ENCODE measurements at regions not wholly inside any gene's neighbourhood (a gene's known extent, or its start where the extent isn't known, plus 50 kb on each side); places are given as distances from the start of the nearest gene placed in this dataset.

- TF ChIP-seq, protein P1, sequence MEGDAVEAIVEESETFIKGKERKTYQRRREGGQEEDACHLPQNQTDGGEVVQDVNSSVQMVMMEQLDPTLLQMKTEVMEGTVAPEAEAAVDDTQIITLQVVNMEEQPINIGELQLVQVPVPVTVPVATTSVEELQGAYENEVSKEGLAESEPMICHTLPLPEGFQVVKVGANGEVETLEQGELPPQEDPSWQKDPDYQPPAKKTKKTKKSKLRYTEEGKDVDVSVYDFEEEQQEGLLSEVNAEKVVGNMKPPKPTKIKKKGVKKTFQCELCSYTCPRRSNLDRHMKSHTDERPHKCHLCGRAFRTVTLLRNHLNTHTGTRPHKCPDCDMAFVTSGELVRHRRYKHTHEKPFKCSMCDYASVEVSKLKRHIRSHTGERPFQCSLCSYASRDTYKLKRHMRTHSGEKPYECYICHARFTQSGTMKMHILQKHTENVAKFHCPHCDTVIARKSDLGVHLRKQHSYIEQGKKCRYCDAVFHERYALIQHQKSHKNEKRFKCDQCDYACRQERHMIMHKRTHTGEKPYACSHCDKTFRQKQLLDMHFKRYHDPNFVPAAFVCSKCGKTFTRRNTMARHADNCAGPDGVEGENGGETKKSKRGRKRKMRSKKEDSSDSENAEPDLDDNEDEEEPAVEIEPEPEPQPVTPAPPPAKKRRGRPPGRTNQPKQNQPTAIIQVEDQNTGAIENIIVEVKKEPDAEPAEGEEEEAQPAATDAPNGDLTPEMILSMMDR (IDR thresholded peaks at IDR 0.05; ENCODE audit: poor library complexity, severe bottlenecking), result no peak
- TF ChIP-seq RAD21 (conservative IDR thresholded peaks at IDR 0.05) (no peak), EZH2 (IDR thresholded peaks at IDR 0.05; ENCODE audit: borderline replicate concordance, insufficient read depth, low read length, poor library complexity, severe bottlenecking) (no peak), TAF1 (IDR thresholded peaks at IDR 0.05; ENCODE audit: low read depth) (no peak), POLR2AphosphoS5 (IDR thresholded peaks at IDR 0.05) (no peak), EP300 (conservative IDR thresholded peaks at IDR 0.05; ENCODE audit: poor library complexity, severe bottlenecking) (no peak), REST (IDR thresholded peaks at IDR 0.05; ENCODE audit: borderline replicate concordance) (no peak), SMC3 (conservative IDR thresholded peaks at IDR 0.05; ENCODE audit: poor library complexity) (no peak)
Measured at GRCh38 chr2:66834859-66835258, 399.9 kb downstream of the MEIS1 start.
